H9 (cell line): ENCODE measurements at regions not wholly inside any gene's neighbourhood (a gene's known extent, or its start where the extent isn't known, plus 50 kb on each side); places are given as distances from the start of the nearest gene placed in this dataset.
A peak's percentile ranks its signal among the peaks of the same experiment; 100 is the strongest.

Experiments
- DNase-seq: peaks from one replicate; pipeline ENCODE4 v3.0.0-alpha.2; 2017
- H2AFZ ChIP-seq: one replicate; pipeline ENCODE4 v1.6.1; 2013; ENCODE audit warnings: mild to moderate bottlenecking, low read length, control low read depth, moderate library complexity
- H2AK5ac ChIP-seq: 2 replicates; pipeline ENCODE4 v1.6.1; 2013; ENCODE audit warnings: low read length, control low read depth, mixed read lengths; ENCODE audit not compliant: insufficient read length
- H2BK120ac ChIP-seq: one replicate; pipeline ENCODE4 v1.6.1; 2013; ENCODE audit warnings: low read depth, mild to moderate bottlenecking, low read length, control low read depth, inconsistent platforms; ENCODE audit not compliant: poor library complexity, severe bottlenecking
- H2BK12ac ChIP-seq: 2 replicates; pipeline ENCODE4 v1.6.1; 2013; ENCODE audit warnings: low read length, control low read depth, mixed read lengths, low read depth; ENCODE audit not compliant: insufficient read length
- H2BK15ac ChIP-seq: 2 replicates; pipeline ENCODE4 v1.6.1; 2013; ENCODE audit warnings: low read depth, low read length, control low read depth
- H2BK20ac ChIP-seq: one replicate; pipeline ENCODE4 v1.6.1; 2013; ENCODE audit warnings: low read depth, mild to moderate bottlenecking, low read length, control low read depth, inconsistent platforms; ENCODE audit not compliant: poor library complexity, severe bottlenecking
- H2BK5ac ChIP-seq: 2 replicates; pipeline ENCODE4 v1.6.1; 2013; ENCODE audit warnings: low read length, control low read depth, mixed read lengths; ENCODE audit not compliant: insufficient read length
- H3K14ac ChIP-seq: 2 replicates; pipeline ENCODE4 v1.6.1; 2013; ENCODE audit warnings: low read length, control low read depth; ENCODE audit not compliant: insufficient read depth
- H3K18ac ChIP-seq: 2 replicates; pipeline ENCODE4 v1.6.1; 2013; ENCODE audit warnings: low read depth, mild to moderate bottlenecking, mixed read lengths, low read length, control low read depth; ENCODE audit not compliant: insufficient read length
- H3K23ac ChIP-seq: 2 replicates; pipeline ENCODE4 v1.6.1; 2013; ENCODE audit warnings: low read length, control low read depth, mixed read lengths, low read depth; ENCODE audit not compliant: insufficient read length
- H3K23me2 ChIP-seq: 2 replicates; pipeline ENCODE4 v1.6.1; 2013; ENCODE audit warnings: low read depth, mild to moderate bottlenecking, mixed read lengths, low read length, control low read depth; ENCODE audit not compliant: insufficient read length, poor library complexity, severe bottlenecking
- H3K27ac ChIP-seq: 2 replicates; pipeline ENCODE4 v1.5.1; 2013; ENCODE audit warnings: low read length, control low read depth, mixed read lengths, low read depth; ENCODE audit not compliant: insufficient read length
- H3K27me3 ChIP-seq: 2 replicates; pipeline ENCODE4 v1.6.1; 2013; ENCODE audit warnings: low read length, control low read depth, inconsistent platforms; ENCODE audit not compliant: insufficient read depth
- H3K4ac ChIP-seq: 2 replicates; pipeline ENCODE4 v1.6.1; 2013; ENCODE audit warnings: low read depth, mild to moderate bottlenecking, control low read depth, inconsistent platforms, low read length, moderate library complexity
- H3K4me1 ChIP-seq: 2 replicates; pipeline ENCODE4 v1.6.1; 2013; ENCODE audit warnings: low read length, control low read depth, inconsistent platforms; ENCODE audit not compliant: insufficient read depth
- H3K4me2 ChIP-seq: 2 replicates; pipeline ENCODE4 v1.6.1; 2013; ENCODE audit warnings: low read length, control low read depth, mixed read lengths; ENCODE audit not compliant: insufficient read length, insufficient read depth
- H3K56ac ChIP-seq: 2 replicates; pipeline ENCODE4 v1.6.1; 2013; ENCODE audit warnings: low read depth, mild to moderate bottlenecking, mixed read lengths, low read length, control low read depth; ENCODE audit not compliant: insufficient read length
- H3K79me1 ChIP-seq: 2 replicates; pipeline ENCODE4 v1.6.1; 2013; ENCODE audit warnings: low read depth, mild to moderate bottlenecking, moderate library complexity, low read length, control low read depth, inconsistent platforms; ENCODE audit not compliant: insufficient read depth, poor library complexity, severe bottlenecking
- H3K79me2 ChIP-seq: 2 replicates; pipeline ENCODE4 v1.6.1; 2013; ENCODE audit warnings: low read length, control low read depth, inconsistent platforms; ENCODE audit not compliant: insufficient read depth
- H3K9ac ChIP-seq: 2 replicates; pipeline ENCODE4 v1.6.1; 2013; ENCODE audit warnings: low read length, control low read depth, mixed read lengths; ENCODE audit not compliant: insufficient read length; ENCODE audit errors: extremely low read depth
- H3K9me3 ChIP-seq: one replicate; pipeline ENCODE4 v1.6.1; 2013; ENCODE audit warnings: low read depth, low read length, inconsistent platforms; ENCODE audit not compliant: control insufficient read depth
- H3T11ph ChIP-seq: one replicate; pipeline ENCODE4 v1.6.1; 2013; ENCODE audit warnings: mild to moderate bottlenecking, low read length, control low read depth, inconsistent platforms
- H4K20me1 ChIP-seq: one replicate; pipeline ENCODE4 v1.6.1; 2013; ENCODE audit not compliant: control insufficient read depth, insufficient read length, insufficient read depth
- H4K5ac ChIP-seq: 2 replicates; pipeline ENCODE4 v1.6.1; 2013; ENCODE audit warnings: low read depth, mild to moderate bottlenecking, mixed read lengths, low read length, control low read depth; ENCODE audit not compliant: insufficient read length
- H4K8ac ChIP-seq: replicated peaks from 2 replicates; pipeline ENCODE4 v1.6.1; 2013; ENCODE audit warnings: low read length, control low read depth, mixed read lengths, low read depth; ENCODE audit not compliant: insufficient read length
- H4K91ac ChIP-seq: 2 replicates; pipeline ENCODE4 v1.6.1; 2013; ENCODE audit warnings: low read depth, mild to moderate bottlenecking, moderate library complexity, mixed read lengths, low read length, control low read depth; ENCODE audit not compliant: insufficient read length
- H3K27ac Mint-ChIP-seq, 3 experiments: 2 replicates in 2 of 3; 3 replicates in 1 of 3; pipeline ENCODE4 v1.8.0; 2020 to 2021; ENCODE audit warnings: mixed read lengths in 3 of 3, mild to moderate bottlenecking in 1 of 3, moderate library complexity in 1 of 3
- H3K27me3 Mint-ChIP-seq: 2 replicates; pipeline ENCODE4 v1.8.0; 2021; ENCODE audit warnings: low read depth, mild to moderate bottlenecking, moderate library complexity, mixed read lengths
- H3K36me3 Mint-ChIP-seq, 3 experiments: 2 replicates in 2 of 3; 3 replicates in 1 of 3; pipeline ENCODE4 v1.8.0; 2020 to 2021; ENCODE audit warnings: low read depth in 3 of 3, mixed read lengths in 3 of 3; ENCODE audit not compliant: insufficient read depth in 1 of 3
- H3K4me1 Mint-ChIP-seq, 2 experiments: 2 replicates each; pipeline ENCODE4 v1.8.0; 2020; ENCODE audit warnings: mixed read lengths in 2 of 2
- H3K4me3 Mint-ChIP-seq, 2 experiments: 2 replicates in 1 of 2; 3 replicates in 1 of 2; pipeline ENCODE4 v1.8.0; 2020 to 2021; ENCODE audit warnings: mild to moderate bottlenecking in 2 of 2, mixed read lengths in 2 of 2, moderate library complexity in 1 of 2
- H3K9me3 Mint-ChIP-seq, 2 experiments: 2 replicates in 1 of 2; 3 replicates in 1 of 2; pipeline ENCODE4 v1.8.0; 2020; ENCODE audit warnings: mild to moderate bottlenecking in 2 of 2, mixed read lengths in 2 of 2, moderate library complexity in 1 of 2
- WGBS: extraction: QIAGEN DNeasy Blood & Tissue Kit; methylation state at CpG from one replicate; pipeline ENCODE4 v1.1.7; 2013; ENCODE audit warnings: missing lambda C conversion rate, low lambda C conversion rate, mixed read lengths; ENCODE audit not compliant: insufficient read length; ENCODE audit errors: extremely low coverage; 5-methylcytosine and 5-hydroxymethylcytosine counted together
- TF ChIP-seq, protein P1 (sequence below): fragments of 200-600 bp; sonication (generic); conservative IDR thresholded peaks from 3 replicates; pipeline ENCODE4 v1.8.0; 2021; ENCODE audit warnings: antibody characterized with exemption, mild to moderate bottlenecking

DNA sequence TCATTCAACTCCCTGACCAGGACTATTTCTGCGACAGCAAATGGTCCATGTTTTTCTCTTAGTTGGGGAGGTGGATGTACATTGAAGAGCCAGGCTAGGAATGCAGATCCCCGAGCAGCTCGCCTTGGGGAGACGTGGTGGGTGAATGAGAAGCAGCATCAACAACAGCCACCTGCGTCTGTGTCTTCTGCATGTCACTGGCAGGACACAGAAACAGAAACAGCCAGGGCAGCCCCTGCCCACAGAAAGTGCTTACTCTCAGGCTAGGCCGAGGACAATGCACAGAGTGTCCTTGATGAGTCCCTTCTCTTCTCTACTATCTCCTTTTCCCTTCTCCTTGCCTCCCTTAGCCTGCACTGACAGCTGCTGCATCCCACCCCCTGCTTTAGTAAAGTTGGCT lies 541.9 kb upstream of the CADM1 start:
- Histone ChIP-seq H3K27me3 (no peaks in the 10 kb centered on the region), H3K79me2 (no peaks in the 10 kb centered on the region), H3K23me2 (no peaks in the 10 kb centered on the region), H4K20me1 (no peaks in the 10 kb centered on the region), H2BK5ac (no peak overlapping the region), H2BK120ac (no peak overlapping the region), H2BK15ac (no peak overlapping the region), H3K4ac (no peak overlapping the region), H2BK20ac (no peak overlapping the region), H4K91ac (no peak overlapping the region), H3K56ac (no peak overlapping the region), H3K9ac (no peak overlapping the region), H3K79me1 (no peaks in the 10 kb centered on the region), H3T11ph (no peak overlapping the region), H3K14ac (no peak overlapping the region), H2AFZ (no peak overlapping the region), H3K18ac (no peak overlapping the region), H4K5ac (no peak overlapping the region), H4K8ac (no peak overlapping the region), H2AK5ac (no peak overlapping the region), H3K4me1 (no peaks in the 10 kb centered on the region), H2BK12ac (no peak overlapping the region), H3K9me3 (no peaks in the 10 kb centered on the region), H3K4me2 (no peak overlapping the region), H3K23ac (no peak overlapping the region), H3K27ac (no peak overlapping the region)
- WGBS, result no CpG with 5 or more reads among the region's 6 CpGs
- TF ChIP-seq, protein P1, sequence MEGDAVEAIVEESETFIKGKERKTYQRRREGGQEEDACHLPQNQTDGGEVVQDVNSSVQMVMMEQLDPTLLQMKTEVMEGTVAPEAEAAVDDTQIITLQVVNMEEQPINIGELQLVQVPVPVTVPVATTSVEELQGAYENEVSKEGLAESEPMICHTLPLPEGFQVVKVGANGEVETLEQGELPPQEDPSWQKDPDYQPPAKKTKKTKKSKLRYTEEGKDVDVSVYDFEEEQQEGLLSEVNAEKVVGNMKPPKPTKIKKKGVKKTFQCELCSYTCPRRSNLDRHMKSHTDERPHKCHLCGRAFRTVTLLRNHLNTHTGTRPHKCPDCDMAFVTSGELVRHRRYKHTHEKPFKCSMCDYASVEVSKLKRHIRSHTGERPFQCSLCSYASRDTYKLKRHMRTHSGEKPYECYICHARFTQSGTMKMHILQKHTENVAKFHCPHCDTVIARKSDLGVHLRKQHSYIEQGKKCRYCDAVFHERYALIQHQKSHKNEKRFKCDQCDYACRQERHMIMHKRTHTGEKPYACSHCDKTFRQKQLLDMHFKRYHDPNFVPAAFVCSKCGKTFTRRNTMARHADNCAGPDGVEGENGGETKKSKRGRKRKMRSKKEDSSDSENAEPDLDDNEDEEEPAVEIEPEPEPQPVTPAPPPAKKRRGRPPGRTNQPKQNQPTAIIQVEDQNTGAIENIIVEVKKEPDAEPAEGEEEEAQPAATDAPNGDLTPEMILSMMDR, result no peak
- no peak overlapping the region for H3K4me3 Mint-ChIP-seq
- peaks cover 10 to 11% of the 10 kb centered on the region in 2 experiments for H3K4me1 Mint-ChIP-seq
- DNase-seq, result peak; percentile 8
- peaks cover 32% of the 10 kb centered on the region for H3K27me3 Mint-ChIP-seq
- no peak overlapping the region for H3K27ac Mint-ChIP-seq
- H3K36me3 Mint-ChIP-seq, result no peaks in the 10 kb centered on the region
- H3K9me3 Mint-ChIP-seq, result no peaks in the 10 kb centered on the region
